EL (cell line): ENCODE measurements at regions not wholly inside any gene's neighbourhood (a gene's known extent, or its start where the extent isn't known, plus 50 kb on each side); places are given as distances from the start of the nearest gene placed in this dataset.

ENCODE experiments used
- DNase-seq: peaks from one replicate; pipeline ENCODE4 v3.0.0-alpha.2; 2016

- no peak for DNase-seq
Measured at GRCh38 chr4:171759274-171759673, 53.9 kb upstream of the GALNTL6 start.

- DNase-seq: no peak
Measured at GRCh38 chr4:171751538-171751937, 61.7 kb upstream of the GALNTL6 start.

GRCh38 chr4:171746418-171746817 is 66.8 kb upstream of the GALNTL6 start:
- DNase-seq: no peak

- DNase-seq: no peak
Measured at GRCh38 chr4:171742436-171742835, 70.8 kb upstream of the GALNTL6 start.

GRCh38 chr4:171727185-171727584 is 86.0 kb upstream of the GALNTL6 start:
- DNase-seq: no peak

GRCh38 chr4:171721937-171722336 is 91.3 kb upstream of the GALNTL6 start:
- DNase-seq: no peak

GRCh38 chr4:171719691-171720090 is 93.5 kb upstream of the GALNTL6 start:
- no peak for DNase-seq

- DNase-seq: no peak
Measured at GRCh38 chr4:171718665-171719064, 94.5 kb upstream of the GALNTL6 start.

- no peak for DNase-seq
Measured at GRCh38 chr4:171718069-171718468, 95.1 kb upstream of the GALNTL6 start.

GRCh38 chr4:171717231-171717741 is 95.9 kb upstream of the GALNTL6 start:
- no peak for DNase-seq

- no peak for DNase-seq
Measured at GRCh38 chr4:171715973-171716372, 97.2 kb upstream of the GALNTL6 start.

- no peak for DNase-seq
Measured at GRCh38 chr4:171714791-171715454, 98.3 kb upstream of the GALNTL6 start.

- DNase-seq: no peak
Measured at GRCh38 chr4:171710743-171711142, 102.5 kb upstream of the GALNTL6 start.

- DNase-seq: no peak
Measured at GRCh38 chr4:171676555-171677215, 136.5 kb upstream of the GALNTL6 start.

GRCh38 chr4:171674781-171675180 is 138.4 kb upstream of the GALNTL6 start:
- no peak for DNase-seq

- no peak for DNase-seq
Measured at GRCh38 chr4:171668403-171668802, 144.8 kb upstream of the GALNTL6 start.

GRCh38 chr4:171667906-171668305 is 145.3 kb upstream of the GALNTL6 start:
- no peak for DNase-seq

- DNase-seq: no peak
Measured at GRCh38 chr4:171651071-171651470, 162.1 kb upstream of the GALNTL6 start.

GRCh38 chr4:171650543-171650942 is 162.7 kb upstream of the GALNTL6 start:
- DNase-seq: no peak

GRCh38 chr4:171648926-171649325 is 164.3 kb upstream of the GALNTL6 start:
- no peak for DNase-seq

GRCh38 chr4:171646984-171647383 is 166.2 kb upstream of the GALNTL6 start:
- DNase-seq: no peak

GRCh38 chr4:171644430-171645057 is 168.7 kb upstream of the GALNTL6 start:
- no peak for DNase-seq

GRCh38 chr4:171639540-171639939 is 173.7 kb upstream of the GALNTL6 start:
- DNase-seq: no peak

- DNase-seq: no peak
Measured at GRCh38 chr4:171636606-171637005, 176.6 kb upstream of the GALNTL6 start.
